ENCODE measurements at regions not wholly inside any gene's neighbourhood (a gene's known extent, or its start where the extent isn't known, plus 50 kb on each side); places are given as distances from the start of the nearest gene placed in this dataset.

- no peak overlapping the region for H3K27ac ChIP-seq (ENCODE audit: low read length)
- in situ Hi-C loops (cut with HindIII; ENCODE audit: low pct_unique_long_range_greater_than_20kb, low sequenced_read_pairs) = no loop called here
- ChIA-PET POLR2A (no interaction called here), CTCF (no interaction called here)
- intact Hi-C loops (cut with micrococcal nuclease; ENCODE audit: unreplicated experiment) = no loop called here
- no peaks in the 10 kb centered on the region for H3K36me3 ChIP-seq (ENCODE audit: control insufficient read depth, insufficient read depth, low read length)
- TF ChIP-seq SIN3A (IDR thresholded peaks at IDR 0.05; ENCODE audit: borderline replicate concordance, insufficient read depth, low read depth, low read length) = no peak
- TF ChIP-seq POLR2AphosphoS5 (IDR thresholded peaks at IDR 0.05; ENCODE audit: low read depth, low read length) = no peak
- no peak for TF ChIP-seq CTCF (IDR thresholded peaks at IDR 0.05)
- TF ChIP-seq, protein P1, sequence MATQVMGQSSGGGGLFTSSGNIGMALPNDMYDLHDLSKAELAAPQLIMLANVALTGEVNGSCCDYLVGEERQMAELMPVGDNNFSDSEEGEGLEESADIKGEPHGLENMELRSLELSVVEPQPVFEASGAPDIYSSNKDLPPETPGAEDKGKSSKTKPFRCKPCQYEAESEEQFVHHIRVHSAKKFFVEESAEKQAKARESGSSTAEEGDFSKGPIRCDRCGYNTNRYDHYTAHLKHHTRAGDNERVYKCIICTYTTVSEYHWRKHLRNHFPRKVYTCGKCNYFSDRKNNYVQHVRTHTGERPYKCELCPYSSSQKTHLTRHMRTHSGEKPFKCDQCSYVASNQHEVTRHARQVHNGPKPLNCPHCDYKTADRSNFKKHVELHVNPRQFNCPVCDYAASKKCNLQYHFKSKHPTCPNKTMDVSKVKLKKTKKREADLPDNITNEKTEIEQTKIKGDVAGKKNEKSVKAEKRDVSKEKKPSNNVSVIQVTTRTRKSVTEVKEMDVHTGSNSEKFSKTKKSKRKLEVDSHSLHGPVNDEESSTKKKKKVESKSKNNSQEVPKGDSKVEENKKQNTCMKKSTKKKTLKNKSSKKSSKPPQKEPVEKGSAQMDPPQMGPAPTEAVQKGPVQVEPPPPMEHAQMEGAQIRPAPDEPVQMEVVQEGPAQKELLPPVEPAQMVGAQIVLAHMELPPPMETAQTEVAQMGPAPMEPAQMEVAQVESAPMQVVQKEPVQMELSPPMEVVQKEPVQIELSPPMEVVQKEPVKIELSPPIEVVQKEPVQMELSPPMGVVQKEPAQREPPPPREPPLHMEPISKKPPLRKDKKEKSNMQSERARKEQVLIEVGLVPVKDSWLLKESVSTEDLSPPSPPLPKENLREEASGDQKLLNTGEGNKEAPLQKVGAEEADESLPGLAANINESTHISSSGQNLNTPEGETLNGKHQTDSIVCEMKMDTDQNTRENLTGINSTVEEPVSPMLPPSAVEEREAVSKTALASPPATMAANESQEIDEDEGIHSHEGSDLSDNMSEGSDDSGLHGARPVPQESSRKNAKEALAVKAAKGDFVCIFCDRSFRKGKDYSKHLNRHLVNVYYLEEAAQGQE (IDR thresholded peaks at IDR 0.05; ENCODE audit: insufficient read depth in 1 of 2, low read depth in 2 of 2, low read length in 1 of 2) = no peak
- no peak for TF ChIP-seq TCF7L2 (IDR thresholded peaks at IDR 0.05; ENCODE audit: low read depth, low read length)
- no peaks in the 10 kb centered on the region for H3K9me3 ChIP-seq (ENCODE audit: control insufficient read depth, insufficient read depth, low read depth, low read length)
- DNase-seq (ENCODE audit: low read depth, low spot score) (no peak), ATAC-seq (no peak)
- H3K4me1 ChIP-seq (ENCODE audit: control insufficient read depth, insufficient read depth, low read length) = no peaks in the 10 kb centered on the region
- H3K27me3 ChIP-seq (ENCODE audit: control insufficient read depth, insufficient read depth, low read length) = no peaks in the 10 kb centered on the region
- BruUV-seq (replicated peaks) = no TSS peak
- H3K4me3 ChIP-seq (ENCODE audit: low read depth in 2 of 2, low read length in 2 of 2) = no peak overlapping the region
Observed at GRCh38 chr18:45137087-45137419, 456.4 kb downstream of the SETBP1 start.

DNA sequence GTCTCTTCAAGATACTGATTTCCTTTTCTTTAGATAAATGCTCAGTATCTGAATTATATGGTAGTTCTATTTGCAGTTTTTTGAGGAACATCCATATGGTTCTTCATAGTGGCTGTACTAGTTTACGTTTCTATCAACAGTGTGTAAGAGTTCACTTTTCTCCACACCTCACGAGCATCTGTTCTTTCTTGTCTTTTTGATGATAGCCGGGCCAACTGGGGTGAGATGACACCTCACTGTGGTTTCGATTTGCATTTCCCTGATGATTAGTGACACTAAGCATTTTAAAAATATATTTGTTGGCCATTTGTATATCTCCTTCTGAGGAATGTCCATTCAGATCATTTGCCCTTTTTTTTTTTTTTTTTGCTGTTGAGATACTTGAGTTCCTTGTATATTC lies 458.8 kb downstream of the SETBP1 start:
- no peaks in the 10 kb centered on the region for H3K4me1 ChIP-seq (ENCODE audit: control insufficient read depth, insufficient read depth, low read length)
- TF ChIP-seq CTCF (IDR thresholded peaks at IDR 0.05) (no peak), POLR2AphosphoS5 (IDR thresholded peaks at IDR 0.05; ENCODE audit: low read depth, low read length) (no peak), SIN3A (IDR thresholded peaks at IDR 0.05; ENCODE audit: borderline replicate concordance, insufficient read depth, low read depth, low read length) (no peak), TCF7L2 (IDR thresholded peaks at IDR 0.05; ENCODE audit: low read depth, low read length) (no peak)
- TF ChIP-seq, protein P1 (IDR thresholded peaks at IDR 0.05; ENCODE audit: insufficient read depth in 1 of 2, low read depth in 2 of 2, low read length in 1 of 2) = no peak
- ChIA-PET CTCF (no interaction called here), POLR2A (no interaction called here)
- no peak for ATAC-seq
- DNase-seq (ENCODE audit: low read depth, low spot score) = no peak
- no peak overlapping the region for H3K27ac ChIP-seq (ENCODE audit: low read length)
- H3K4me3 ChIP-seq (ENCODE audit: low read depth in 2 of 2, low read length in 2 of 2) = no peak overlapping the region
- in situ Hi-C loops (cut with HindIII; ENCODE audit: low pct_unique_long_range_greater_than_20kb, low sequenced_read_pairs) = no loop called here
- intact Hi-C loops (cut with micrococcal nuclease; ENCODE audit: unreplicated experiment) = no loop called here
- no peaks in the 10 kb centered on the region for H3K27me3 ChIP-seq (ENCODE audit: control insufficient read depth, insufficient read depth, low read length)
- BruUV-seq (replicated peaks) = no TSS peak
- H3K36me3 ChIP-seq (ENCODE audit: control insufficient read depth, insufficient read depth, low read length) = no peaks in the 10 kb centered on the region
- no peaks in the 10 kb centered on the region for H3K9me3 ChIP-seq (ENCODE audit: control insufficient read depth, insufficient read depth, low read depth, low read length)

Measured in Panc1 (cell line).